HCT116 (cell line): ENCODE measurements at regions not wholly inside any gene's neighbourhood (a gene's known extent, or its start where the extent isn't known, plus 50 kb on each side); places are given as distances from the start of the nearest gene placed in this dataset.

ENCODE experiments used
- ATAC-seq: fragments of 200-7000 bp; cut with Tn5 transposase; 2 replicates; pipeline ENCODE4 v1.9.1; 2020; ENCODE audit warnings: mild to moderate bottlenecking, moderate library complexity
- BruUV-seq: library from RNA; stranded (reverse); fragments of 400-500 nt; replicated peaks from 2 replicates; lab custom pipeline; 2021; lab: Mats Ljungman, UMichigan
- CTCF ChIA-PET: fragments of 300-600 bp; sonication (Branson Sonifier 250); formaldehyde crosslinking; loops from one replicate; lab custom pipeline; 2021; ENCODE audit warnings: antibody characterized with exemption; lab: Charles Lee
- POLR2A ChIA-PET: fragments of 300-600, 350-600 bp; sonication (Branson Sonifier 250); formaldehyde crosslinking; loops from one replicate; lab custom pipeline; 2021; ENCODE audit warnings: antibody characterized with exemption; lab: Charles Lee
- RAD21 ChIA-PET, 2 experiments: fragments of 300-600 bp; sonication (Branson Sonifier 250); formaldehyde crosslinking; loops; one replicate each; lab custom pipeline; 2023; ENCODE audit warnings: low total read pairs in 2 of 2; ENCODE audit not compliant: uncharacterized antibody in 2 of 2, unreplicated experiment in 2 of 2, low non-redundant PET in 1 of 2; lab: Charles Lee
- DNase-seq: peaks from one replicate; pipeline ENCODE4 v3.0.0-alpha.2; 2010; ENCODE audit warnings: low read depth, low spot score
- H2AFZ ChIP-seq: fragments of 200-600 bp; shearing (Covaris generic), sonication (generic); 2 replicates; pipeline ENCODE4 v1.6.1; 2017; ENCODE audit warnings: low read depth, mixed run types, mixed read lengths, antibody characterized with exemption, low read length; ENCODE audit not compliant: poor library complexity, severe bottlenecking
- H3K27ac ChIP-seq: 2 replicates; pipeline ENCODE4 v1.5.1; 2012; ENCODE audit warnings: low read depth, low read length
- H3K27me3 ChIP-seq: fragments of 200-600 bp; sonication (generic); 2 replicates; pipeline ENCODE4 v1.6.1; 2016; ENCODE audit warnings: mixed run types, low read length, mixed read lengths; ENCODE audit not compliant: insufficient read depth
- H3K36me3 ChIP-seq, 2 experiments: fragments of 200-500 bp in 1 of 2; fragments of 200-600 bp in 1 of 2; sonication (Bioruptor generic) in 1 of 2; sonication (generic) in 1 of 2; 2 replicates each; pipeline versions ENCODE4 v1.5.1 to v1.6.1; 2014 to 2016; ENCODE audit warnings: low read length in 2 of 2, inconsistent platforms in 1 of 2, mixed read lengths in 1 of 2, mixed run types in 1 of 2; ENCODE audit not compliant: insufficient read depth in 2 of 2, control insufficient read depth in 1 of 2
- H3K4me1 ChIP-seq, 2 experiments: fragments of 200-600 bp in 1 of 2; sonication (generic) in 1 of 2; 2 replicates each; pipeline versions ENCODE4 v1.5.1 to v1.6.1; 2012 to 2017; ENCODE audit warnings: low read length in 2 of 2, inconsistent platforms in 1 of 2, mild to moderate bottlenecking in 1 of 2, mixed read lengths in 1 of 2, mixed run types in 1 of 2, moderate library complexity in 1 of 2; ENCODE audit not compliant: insufficient read depth in 2 of 2, control insufficient read depth in 1 of 2
- H3K4me2 ChIP-seq: fragments of 200-600 bp; sonication (generic); 2 replicates; pipeline ENCODE4 v1.6.1; 2017; ENCODE audit warnings: mixed run types, low read length, mixed read lengths
- H3K4me3 ChIP-seq, 2 experiments: fragments of 200-600 bp in 1 of 2; sonication (generic) in 1 of 2; replicated peaks in 1 of 2; 2 replicates each; pipeline ENCODE4 v1.5.1; 2011 to 2016; ENCODE audit warnings: low read length in 2 of 2, control low read depth in 1 of 2, low read depth in 1 of 2, mild to moderate bottlenecking in 1 of 2, mixed read lengths in 1 of 2, mixed run types in 1 of 2
- H3K79me2 ChIP-seq: fragments of 200-600 bp; sonication (generic); 2 replicates; pipeline ENCODE4 v1.6.1; 2017; ENCODE audit warnings: mild to moderate bottlenecking, mixed run types, low read length, moderate library complexity, mixed read lengths; ENCODE audit not compliant: insufficient read depth
- H3K9ac ChIP-seq: fragments of 200-600 bp; sonication (generic); 2 replicates; pipeline ENCODE4 v1.6.1; 2016; ENCODE audit warnings: low read length, mixed read lengths
- H3K9me2 ChIP-seq: fragments of 200-600 bp; sonication (generic), shearing (Covaris generic); 2 replicates; pipeline ENCODE4 v1.6.1; 2017; ENCODE audit warnings: mixed run types, mild to moderate bottlenecking, moderate library complexity; ENCODE audit not compliant: insufficient read depth
- H3K9me3 ChIP-seq, 2 experiments: fragments of 200-500 bp in 1 of 2; fragments of 200-600 bp in 1 of 2; sonication (Bioruptor generic) in 1 of 2; sonication (generic) in 1 of 2; 2 replicates each; pipeline ENCODE4 v1.6.1; 2014 to 2017; ENCODE audit warnings: low read length in 2 of 2, mixed read lengths in 2 of 2, inconsistent platforms in 1 of 2, low read depth in 1 of 2, mild to moderate bottlenecking in 1 of 2, mixed run types in 1 of 2, moderate library complexity in 1 of 2; ENCODE audit not compliant: control insufficient read depth in 1 of 2, insufficient read depth in 1 of 2
- H4K20me1 ChIP-seq: fragments of 200-600 bp; sonication (generic), shearing (Covaris generic); 2 replicates; pipeline ENCODE4 v1.6.1; 2017; ENCODE audit warnings: mixed run types, mild to moderate bottlenecking, moderate library complexity; ENCODE audit not compliant: insufficient read depth
- CBX3 ChIP-seq: IDR thresholded peaks from 2 replicates; pipeline ENCODE4 v1.6.1; 2012; ENCODE audit warnings: low read depth
- ELF1 ChIP-seq: IDR thresholded peaks from 2 replicates; pipeline ENCODE4 v1.6.1; 2012; ENCODE audit warnings: low read depth, borderline replicate concordance
- EZH2 ChIP-seq: fragments of 200-600 bp; sonication (generic); IDR thresholded peaks from 2 replicates; pipeline ENCODE4 v1.6.1; 2017; ENCODE audit warnings: antibody characterized with exemption, mixed run types
- JUND ChIP-seq: IDR thresholded peaks from 2 replicates; pipeline ENCODE4 v1.6.1; 2012
- MAX ChIP-seq: IDR thresholded peaks from 2 replicates; pipeline ENCODE4 v1.6.1; 2012
- RAD21 ChIP-seq: IDR thresholded peaks from 2 replicates; pipeline ENCODE4 v1.6.1; 2012; ENCODE audit warnings: low read depth, mild to moderate bottlenecking
- SIN3A ChIP-seq: IDR thresholded peaks from 2 replicates; pipeline ENCODE4 v1.6.1; 2012; ENCODE audit warnings: low read depth
- TCF7L2 ChIP-seq: IDR thresholded peaks from 2 replicates; pipeline ENCODE4 v1.7.0; 2011; ENCODE audit warnings: borderline replicate concordance, inconsistent platforms; ENCODE audit not compliant: insufficient read depth, insufficient read length; ENCODE audit errors: extremely low read depth
- ZNF274 ChIP-seq: fragments of 200-500 bp; sonication (Bioruptor generic); IDR thresholded peaks from 2 replicates; pipeline ENCODE4 v1.6.1; 2014; ENCODE audit warnings: mild to moderate bottlenecking, low read depth, low read length, inconsistent platforms
- intact Hi-C: fragments of 100-400 bp; cut with micrococcal nuclease; formaldehyde crosslinking; loops from 2 replicates; pipeline ENCODE4 v1.10.0; 2022

- Histone ChIP-seq H3K79me2 (no peaks in the 10 kb centered on the region), H3K27ac (no peak overlapping the region), H3K36me3 (no peaks in the 10 kb centered on the region; a peak in 1 of 4 replicates), H3K27me3 (no peaks in the 10 kb centered on the region), H3K9me3 (peaks cover 0 to 3% of the 10 kb centered on the region in 2 experiments; a peak in 1 of 4 replicates), H3K4me3 (no peak overlapping the region), H2AFZ (no peak overlapping the region), H3K4me1 (no peaks in the 10 kb centered on the region), H3K4me2 (no peak overlapping the region), H3K9me2 (no peaks in the 10 kb centered on the region), H4K20me1 (no peaks in the 10 kb centered on the region), H3K9ac (no peak overlapping the region)
- intact Hi-C loops, result no loop called here
- ChIA-PET CTCF (no interaction called here), POLR2A (no interaction called here), RAD21 (no interaction called here)
- DNase-seq, result no peak
- ATAC-seq, result no peak
- no peak for TF ChIP-seq ZNF274
- BruUV-seq, result no TSS peak
Observed at GRCh38 chr2:228709788-228710371, 528.4 kb upstream of the SPHKAP start.

DNA sequence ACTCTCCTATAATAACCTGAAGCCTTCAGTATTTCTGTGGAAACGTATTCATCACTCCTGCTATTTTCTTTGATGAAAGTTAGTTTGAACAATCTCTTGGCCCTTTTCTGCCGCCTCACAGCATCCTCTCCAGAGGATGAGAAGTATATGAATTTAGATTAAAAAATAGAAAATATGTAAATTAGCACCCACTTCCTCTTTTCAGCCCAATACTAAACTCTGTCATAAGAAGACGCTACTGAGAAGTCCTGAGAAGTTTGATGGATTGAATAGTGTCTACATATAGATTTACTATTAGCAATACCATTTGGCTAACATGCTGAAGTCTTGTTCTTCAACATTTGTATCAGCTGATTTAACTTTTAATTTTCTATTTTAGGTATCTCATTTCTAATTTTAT lies 526.4 kb upstream of the SPHKAP start:
- no peak overlapping the region for H3K27ac ChIP-seq
- no peak for DNase-seq
- no peaks in the 10 kb centered on the region for H4K20me1 ChIP-seq
- POLR2A ChIA-PET, result no interaction called here
- TF ChIP-seq RAD21, result no peak
- no peak for TF ChIP-seq TCF7L2
- no peak for TF ChIP-seq ELF1
- no peak for TF ChIP-seq MAX
- no peak for TF ChIP-seq JUND
- no peak for TF ChIP-seq CBX3
- TF ChIP-seq EZH2, result no peak
- TF ChIP-seq SIN3A, result no peak
- TF ChIP-seq ZNF274, result no peak
- no TSS peak for BruUV-seq
- H2AFZ ChIP-seq, result no peak overlapping the region
- RAD21 ChIA-PET, result no interaction called here
- intact Hi-C loops, result no loop called here
- CTCF ChIA-PET, result no interaction called here
- H3K9me3 ChIP-seq, result no peaks in the 10 kb centered on the region
- no peaks in the 10 kb centered on the region for H3K79me2 ChIP-seq
- no peaks in the 10 kb centered on the region; a peak in 1 of 4 replicates for H3K36me3 ChIP-seq
- H3K9ac ChIP-seq, result no peak overlapping the region
- no peak overlapping the region for H3K4me3 ChIP-seq
- H3K9me2 ChIP-seq, result no peaks in the 10 kb centered on the region
- ATAC-seq, result no peak
- H3K4me1 ChIP-seq, result no peaks in the 10 kb centered on the region
- H3K4me2 ChIP-seq, result no peak overlapping the region
- H3K27me3 ChIP-seq, result no peaks in the 10 kb centered on the region
